H4 (cell line): ENCODE measurements at regions not wholly inside any gene's neighbourhood (a gene's known extent, or its start where the extent isn't known, plus 50 kb on each side); places are given as distances from the start of the nearest gene placed in this dataset.
"Not testable (repeated sequence)": the region's sequence is repeated elsewhere in the genome, so short reads cannot be mapped to it uniquely, and the experiment has no call there.

ENCODE experiments used
- DNase-seq: peaks from one replicate; pipeline ENCODE4 v3.0.0-alpha.2; 2015; ENCODE audit warnings: low spot score

GRCh38 chr12:87679251-87679650 is 349.9 kb downstream of the C12orf50 start:
- no peak for DNase-seq

DNA sequence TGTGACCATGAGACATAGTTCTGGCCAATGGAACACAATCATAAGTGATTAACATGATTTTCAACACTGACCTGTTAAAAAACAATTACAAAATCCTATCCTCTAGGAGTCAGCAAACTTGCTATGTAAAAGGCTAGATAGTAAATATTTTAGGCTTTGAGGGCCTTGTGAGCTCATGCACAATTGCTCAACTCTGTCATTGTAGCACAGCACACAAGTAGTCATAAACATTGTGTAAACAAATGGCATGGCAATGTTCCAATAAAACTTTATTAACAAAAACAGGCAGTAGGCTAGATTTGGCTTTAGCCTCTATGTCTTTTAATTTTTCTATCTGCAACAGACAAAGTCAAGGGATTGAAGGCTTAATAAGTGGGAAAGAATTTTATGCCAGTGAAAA is 350.7 kb downstream of the C12orf50 start:
- DNase-seq = peak; percentile 43

GRCh38 chr12:87676731-87677130 is 352.5 kb downstream of the C12orf50 start:
- DNase-seq = no peak

GRCh38 chr12:87671757-87672156 is 357.4 kb downstream of the C12orf50 start:
- no peak for DNase-seq

DNA sequence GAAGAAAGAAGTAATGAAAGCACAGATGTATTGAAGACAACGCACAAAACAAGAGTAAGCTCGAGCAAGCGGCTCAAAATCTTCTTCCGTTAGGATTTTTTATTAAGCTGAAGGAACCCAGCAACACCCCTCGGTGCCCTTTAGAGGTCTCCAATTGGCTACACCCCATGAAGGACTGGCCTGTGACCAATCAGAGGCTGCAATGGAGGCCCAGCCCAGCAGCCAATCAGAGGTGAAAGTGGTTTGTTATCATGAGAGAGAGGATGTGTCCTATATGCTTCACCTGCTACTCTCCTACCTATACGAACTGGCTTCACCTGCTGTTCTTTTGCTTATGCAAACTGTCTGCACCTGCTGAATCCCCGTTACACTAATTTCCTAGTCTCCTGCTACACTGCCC is 358.8 kb downstream of the C12orf50 start:
- DNase-seq = no peak

- DNase-seq = peak; percentile 31
These were observed 361.8 kb downstream of the C12orf50 start for GRCh38 chr12:87667378-87667777.

GRCh38 chr12:87661786-87662377 is 367.3 kb downstream of the C12orf50 start:
- DNase-seq = peak; percentile 18

GRCh38 chr12:87660987-87661774 is 368.0 kb downstream of the C12orf50 start:
- DNase-seq = no peak

- DNase-seq = no peak
These were observed 368.9 kb downstream of the C12orf50 start for GRCh38 chr12:87660291-87660690.

- DNase-seq = no peak
These were observed 372.9 kb downstream of the C12orf50 start for GRCh38 chr12:87656311-87656710.

GRCh38 chr12:87651670-87652425 is 377.4 kb downstream of the C12orf50 start:
- no peak for DNase-seq

GRCh38 chr12:87642245-87642644 is 387.0 kb downstream of the C12orf50 start:
- no peak for DNase-seq

DNA sequence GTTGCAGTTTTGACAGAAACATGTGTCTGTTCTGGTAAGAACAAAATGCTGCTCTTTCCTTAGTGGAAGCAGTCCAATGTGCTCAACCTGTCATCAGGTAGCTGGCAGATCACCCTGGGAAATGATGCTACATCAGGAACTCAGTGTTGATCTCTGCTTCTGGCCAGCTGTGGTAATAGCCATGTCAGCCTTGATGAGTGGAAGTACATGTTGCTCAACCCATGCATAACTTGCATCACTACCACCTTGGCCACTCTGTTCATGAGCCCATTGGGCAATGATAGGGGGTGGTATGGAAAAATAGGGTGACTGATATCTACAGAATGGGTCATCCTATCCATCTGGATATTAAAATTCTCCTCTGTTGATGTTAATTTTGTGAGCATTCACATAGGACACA is 411.0 kb downstream of the C12orf50 start:
- no peak for DNase-seq

DNA sequence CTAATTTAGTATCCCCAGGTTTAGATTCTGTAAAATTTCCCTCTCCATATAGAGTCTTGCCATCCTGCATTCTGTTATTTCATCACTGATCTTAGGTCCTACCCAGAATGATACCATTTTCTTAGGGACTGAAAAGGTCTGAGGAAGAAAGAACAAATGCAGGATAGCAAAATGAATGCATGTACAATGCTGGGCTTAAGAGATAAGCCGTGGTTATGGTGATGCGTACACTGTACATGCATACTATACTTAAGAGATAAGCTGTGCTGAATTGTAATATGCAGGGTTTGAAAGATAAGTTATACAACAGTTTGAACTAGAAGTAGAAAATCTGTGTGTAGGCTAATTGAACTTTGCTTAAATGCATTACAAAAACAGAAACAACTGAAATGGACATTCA is 416.2 kb downstream of the C12orf50 start:
- DNase-seq = no peak

GRCh38 chr12:87608321-87608720 is 420.9 kb downstream of the C12orf50 start:
- DNase-seq = no peak

DNA sequence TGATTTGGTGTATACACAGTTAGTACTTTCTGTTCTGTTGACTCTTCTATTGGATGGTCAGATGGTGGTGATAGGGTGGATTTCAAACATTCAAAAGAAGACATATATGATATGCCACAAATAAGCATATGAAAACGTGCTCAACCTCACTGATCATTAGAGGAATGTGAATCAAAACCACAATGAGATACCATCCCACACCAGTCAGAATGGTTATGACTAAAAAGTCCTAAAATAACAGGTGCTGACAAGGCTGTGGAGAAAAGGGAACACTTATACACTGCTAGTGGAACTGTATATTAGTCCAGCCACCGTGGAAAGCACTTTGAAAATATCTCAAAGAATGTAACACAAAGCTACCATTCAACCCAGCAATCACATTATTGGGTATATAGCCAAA is 425.5 kb downstream of the C12orf50 start:
- DNase-seq = no peak

GRCh38 chr12:87599459-87599858 is 429.7 kb downstream of the C12orf50 start:
- no peak for DNase-seq

DNA sequence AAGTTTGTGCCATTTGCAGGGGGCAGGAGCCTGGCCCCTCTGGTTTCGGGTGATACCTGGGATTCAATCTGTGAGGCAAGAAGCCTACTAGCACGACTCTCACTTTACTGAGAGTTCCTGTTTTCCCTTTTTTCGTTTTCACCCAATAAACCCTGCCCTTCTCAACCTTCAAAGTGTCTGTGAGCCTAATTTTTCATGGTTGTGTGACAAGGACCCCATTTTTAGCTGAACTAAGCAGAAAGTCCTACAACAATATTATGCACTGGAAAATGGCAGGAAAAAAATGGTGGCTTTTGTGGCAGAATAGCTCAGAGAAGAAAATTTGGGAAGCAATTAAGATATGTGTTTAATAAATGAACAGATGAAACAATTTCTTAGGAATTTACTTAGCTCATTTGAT is 432.1 kb downstream of the C12orf50 start:
- no peak for DNase-seq

DNA sequence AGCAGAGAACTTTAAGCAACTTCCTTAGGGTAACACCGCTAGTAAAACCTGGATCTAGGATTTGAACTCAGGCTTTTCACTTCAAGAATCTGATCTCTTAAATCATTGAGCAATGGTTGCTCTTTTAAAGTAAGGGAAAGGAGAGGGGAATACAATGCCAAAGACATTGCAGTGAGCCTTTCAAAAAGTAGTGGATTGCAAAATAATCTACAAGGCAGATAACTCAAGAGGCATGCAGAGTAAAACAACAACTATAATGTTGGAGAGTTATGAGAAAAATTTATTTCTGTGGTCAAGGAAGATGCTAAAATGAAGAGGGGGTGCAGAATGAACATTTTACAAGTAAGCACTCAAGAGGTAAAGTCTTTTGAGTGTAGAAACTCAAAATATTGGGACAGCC is 432.6 kb downstream of the C12orf50 start:
- no peak for DNase-seq

DNA sequence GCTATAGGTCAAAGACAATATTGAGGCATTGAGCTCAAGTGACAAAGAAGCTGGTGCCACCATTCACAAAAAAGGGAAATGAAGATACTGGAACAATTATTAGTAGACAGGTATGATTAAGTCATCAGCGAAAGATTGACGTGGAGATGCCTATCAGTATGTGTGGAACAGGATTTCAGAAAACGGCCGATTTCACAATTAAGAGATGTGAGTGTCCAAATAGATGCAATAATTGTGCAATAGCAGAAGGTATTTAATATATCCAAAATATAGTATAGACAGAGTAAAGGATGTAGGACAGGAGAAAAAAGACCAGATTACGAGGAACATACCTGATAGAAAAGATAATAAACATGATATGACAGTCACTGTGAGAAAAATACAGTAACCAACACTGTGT is 433.1 kb downstream of the C12orf50 start:
- DNase-seq = no peak

GRCh38 chr12:87585882-87586557 is 443.2 kb downstream of the C12orf50 start:
- DNase-seq = no peak

DNA sequence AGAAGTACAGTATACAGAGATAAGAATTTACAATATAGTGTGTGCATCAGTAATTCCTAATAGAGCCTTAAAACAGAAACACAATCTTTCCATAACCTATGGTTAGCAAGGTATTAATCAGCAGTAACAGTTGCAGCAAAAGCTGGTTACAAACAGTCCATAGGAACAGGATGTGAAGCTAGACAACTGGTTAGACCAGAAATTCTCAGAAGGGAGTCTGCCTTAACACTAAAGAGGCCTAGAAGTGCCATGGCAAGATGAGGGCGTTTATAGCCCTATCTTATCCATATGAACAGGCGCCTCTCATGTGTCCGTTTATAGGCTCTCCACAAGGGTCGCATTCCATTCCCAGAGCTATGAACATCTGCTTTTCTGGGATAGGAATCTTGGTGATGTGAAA is 450.1 kb downstream of the C12orf50 start:
- DNase-seq = not testable (repeated sequence)
